GM11168 (cell line): ENCODE measurements at regions not wholly inside any gene's neighbourhood (a gene's known extent, or its start where the extent isn't known, plus 50 kb on each side); places are given as distances from the start of the nearest gene placed in this dataset.

ENCODE experiments used
- in situ Hi-C: fragments of 300-500 bp; cut with MboI; formaldehyde crosslinking; loops from one replicate; pipeline ENCODE4 v1.12.0; 2022; ENCODE audit warnings: low sequenced_read_pairs; ENCODE audit not compliant: unreplicated experiment

DNA sequence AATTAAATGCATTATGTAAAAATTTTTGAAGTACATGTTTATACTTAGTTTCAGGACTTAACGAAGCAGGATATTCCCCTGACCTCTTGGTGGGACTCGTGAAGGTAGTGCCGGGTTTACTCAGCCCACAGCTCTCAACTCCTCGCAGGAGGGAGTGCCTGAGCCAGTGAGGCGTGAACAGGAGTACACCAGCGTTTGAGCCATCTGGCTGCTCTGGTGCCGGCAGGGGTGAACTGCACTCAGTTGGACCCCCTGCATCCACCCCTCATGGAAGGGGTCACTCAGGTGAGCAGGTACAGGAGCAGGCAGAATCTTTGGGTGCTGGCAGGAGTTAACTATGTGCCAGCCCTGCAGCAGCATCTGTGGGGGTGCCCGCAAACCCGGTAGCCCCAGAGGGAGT is 625.1 kb upstream of the PCDH15 start:
- in situ Hi-C loops: no loop called here

- in situ Hi-C loops: no loop called here
These were observed 609.4 kb upstream of the PCDH15 start for GRCh38 chr10:55410415-55410885.

DNA sequence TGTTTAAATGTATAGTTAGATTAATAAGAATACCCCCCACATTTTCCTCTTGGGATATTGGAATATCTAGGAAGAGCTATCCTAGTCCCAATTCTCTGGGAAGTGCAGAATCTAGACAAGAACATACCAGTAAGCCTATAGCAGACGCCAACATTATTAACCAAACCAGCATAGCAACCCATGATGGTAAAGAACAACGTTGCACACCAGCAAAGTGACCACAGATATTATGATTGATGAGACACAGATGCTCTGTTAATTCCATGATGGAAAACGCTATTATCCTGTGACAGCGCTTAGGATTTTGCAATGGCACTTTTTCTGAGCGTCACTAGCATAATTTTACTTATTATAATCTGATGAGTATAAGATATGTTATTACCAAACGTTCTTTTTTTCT is 603.1 kb upstream of the PCDH15 start:
- in situ Hi-C loops: no loop called here

DNA sequence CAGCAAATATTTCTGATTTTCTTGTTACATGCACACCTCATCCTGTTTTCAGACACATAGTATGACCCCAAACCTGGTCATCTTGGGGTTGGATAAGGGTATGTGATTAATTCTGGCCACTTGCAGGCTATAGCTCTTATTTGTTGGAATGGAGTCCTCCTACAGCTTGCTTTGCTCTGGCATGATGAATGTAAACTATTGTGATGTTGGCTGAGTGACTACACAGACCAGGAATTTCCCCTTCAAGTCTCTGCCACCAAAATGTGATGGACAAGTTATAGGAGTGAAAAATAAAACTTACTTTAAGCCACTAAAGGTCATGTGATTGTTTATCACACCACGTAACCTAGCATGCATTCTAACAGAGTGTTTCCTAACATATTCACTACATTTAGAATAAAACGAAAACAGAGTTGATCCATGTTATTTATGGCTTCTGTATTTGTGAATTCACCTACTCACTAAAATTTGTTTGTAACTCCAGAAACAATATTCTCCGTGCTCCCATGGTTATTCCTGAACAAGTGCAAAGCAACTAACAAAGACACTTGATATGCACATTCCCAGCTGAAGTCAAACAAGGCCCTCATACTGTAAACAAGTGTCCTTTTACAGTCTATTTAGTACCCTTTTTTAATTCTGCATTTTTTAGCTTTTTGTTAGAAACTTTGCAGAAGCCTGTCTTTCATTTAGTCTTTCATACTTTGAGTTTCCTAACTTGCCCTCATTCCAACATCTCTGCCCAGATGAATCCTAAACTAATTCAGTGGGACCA is 599.2 kb upstream of the PCDH15 start:
- in situ Hi-C loops: no loop called here

GRCh38 chr10:55398497-55398882 is 597.5 kb upstream of the PCDH15 start:
- in situ Hi-C loops: no loop called here

DNA sequence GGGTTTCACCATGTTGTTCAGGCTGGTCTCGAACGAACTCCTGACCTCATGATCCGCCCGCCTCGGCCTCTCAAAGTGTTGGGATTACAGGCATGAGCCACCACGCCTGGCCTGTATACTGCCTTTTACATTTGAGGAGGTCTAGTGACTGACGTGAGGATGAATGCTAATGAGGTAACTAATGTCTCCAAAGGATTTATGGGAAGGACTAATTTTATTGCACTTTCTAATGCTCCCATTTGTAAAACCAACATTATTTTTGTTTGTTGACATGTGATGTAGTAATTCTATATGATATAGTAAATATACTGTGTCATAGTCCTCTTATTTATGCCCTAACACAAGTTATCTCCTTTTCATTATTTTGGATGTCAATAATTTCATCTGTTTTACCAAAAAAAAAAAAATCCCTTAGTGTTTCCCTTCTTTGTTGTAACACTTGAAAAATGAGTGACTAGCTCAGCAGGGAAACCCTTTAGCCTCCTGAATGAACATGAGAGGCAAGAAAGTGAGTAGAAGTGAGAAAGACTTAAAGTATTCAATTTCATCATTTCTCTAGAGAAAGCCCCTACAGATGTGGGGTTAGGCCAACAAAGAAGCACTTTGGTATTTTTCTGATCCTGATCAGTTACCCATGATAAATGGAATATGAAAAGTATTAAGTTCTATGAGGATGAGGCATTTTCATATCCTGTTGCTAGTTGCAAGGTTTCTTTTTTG is 596.9 kb upstream of the PCDH15 start:
- in situ Hi-C loops: no loop called here

DNA sequence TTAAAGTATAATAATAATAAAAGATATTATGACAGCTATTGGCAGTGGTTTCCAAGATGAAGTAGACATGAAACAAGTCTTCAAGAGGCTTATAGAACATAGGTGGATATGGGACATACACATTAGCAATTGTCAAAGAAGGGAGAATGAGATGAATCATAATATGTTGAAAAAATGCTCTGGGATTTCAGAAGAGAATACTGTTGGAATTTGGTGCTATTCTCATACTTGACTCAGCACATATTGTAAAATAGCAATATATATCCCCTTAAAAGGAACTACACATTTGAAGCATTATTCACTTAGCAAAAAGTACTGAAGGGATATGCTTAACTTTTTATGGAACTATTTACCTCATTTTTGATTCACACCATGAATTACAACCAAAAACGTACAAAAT is 577.2 kb upstream of the PCDH15 start:
- in situ Hi-C loops: no loop called here

- in situ Hi-C loops: no loop called here
These were observed 573.9 kb upstream of the PCDH15 start for GRCh38 chr10:55374917-55375316.

DNA sequence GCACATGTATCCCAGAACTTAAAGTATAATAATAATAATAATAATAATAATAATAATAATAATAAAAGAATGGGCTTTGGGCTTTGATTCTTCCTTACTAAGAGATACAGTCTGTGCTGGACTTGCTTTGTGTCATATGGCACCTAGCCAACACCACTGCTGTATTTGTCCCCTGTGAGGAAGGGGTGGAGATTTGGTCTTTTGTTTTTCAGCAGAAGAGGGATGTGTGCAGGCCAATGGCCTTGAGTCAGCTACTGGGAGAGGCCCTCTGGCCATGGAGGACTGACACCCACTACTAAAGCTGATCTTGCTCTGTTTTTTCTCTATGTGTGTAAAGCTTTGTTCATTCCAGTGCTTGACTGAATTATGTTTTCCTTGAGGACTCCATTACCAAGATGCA is 573.0 kb upstream of the PCDH15 start:
- in situ Hi-C loops: no loop called here

DNA sequence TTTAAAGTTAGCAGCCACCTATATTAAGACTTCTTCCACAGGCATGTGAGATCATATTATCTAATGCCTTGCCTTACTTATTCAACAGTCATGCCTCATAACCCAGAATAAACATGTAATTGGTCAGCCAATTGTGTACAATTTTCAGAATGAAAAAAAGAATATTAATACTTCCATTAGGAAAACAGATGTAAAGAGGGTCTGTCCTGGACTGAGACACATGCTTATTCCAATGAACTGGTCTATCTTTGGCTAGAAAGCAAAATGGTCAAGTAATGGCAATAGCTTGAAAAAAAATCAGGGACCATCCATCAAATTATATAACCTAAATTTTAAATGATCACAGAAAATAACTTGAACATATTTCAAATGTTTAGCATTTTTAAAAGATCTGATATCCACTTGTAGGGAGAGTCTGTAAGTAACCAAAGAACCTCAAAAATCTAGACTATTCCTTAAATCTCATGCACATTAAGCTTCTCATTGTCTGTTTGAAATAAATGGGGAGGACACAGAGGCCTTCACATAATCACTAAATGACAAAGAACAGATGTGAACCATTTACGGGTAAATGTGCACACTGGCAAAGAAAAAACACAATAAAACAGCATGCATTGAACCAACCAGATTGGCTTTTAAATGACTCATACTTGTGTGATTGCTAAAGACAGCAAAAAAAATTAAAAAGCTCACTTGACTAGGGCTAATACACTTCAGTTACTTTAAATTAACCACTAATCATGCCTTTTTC is 568.8 kb upstream of the PCDH15 start:
- in situ Hi-C loops: no loop called here

DNA sequence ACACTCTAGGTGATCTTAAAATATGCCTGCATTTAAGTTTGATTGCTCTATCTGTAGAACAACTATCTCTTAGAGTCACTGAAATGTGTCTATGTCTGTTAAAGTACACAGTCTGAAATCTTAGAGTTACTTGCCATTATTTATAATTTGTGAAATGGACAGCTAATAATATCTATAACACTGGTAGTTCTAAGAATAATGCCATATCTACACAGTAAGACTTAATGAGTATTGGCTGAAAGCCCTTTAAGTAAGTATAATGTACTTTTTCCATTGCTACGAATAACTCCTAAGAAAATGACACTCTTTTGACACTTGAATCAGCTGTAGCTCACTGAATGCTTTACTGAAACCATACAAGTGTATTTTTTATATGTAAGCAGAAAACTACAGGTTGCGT is 567.4 kb upstream of the PCDH15 start:
- in situ Hi-C loops: no loop called here

DNA sequence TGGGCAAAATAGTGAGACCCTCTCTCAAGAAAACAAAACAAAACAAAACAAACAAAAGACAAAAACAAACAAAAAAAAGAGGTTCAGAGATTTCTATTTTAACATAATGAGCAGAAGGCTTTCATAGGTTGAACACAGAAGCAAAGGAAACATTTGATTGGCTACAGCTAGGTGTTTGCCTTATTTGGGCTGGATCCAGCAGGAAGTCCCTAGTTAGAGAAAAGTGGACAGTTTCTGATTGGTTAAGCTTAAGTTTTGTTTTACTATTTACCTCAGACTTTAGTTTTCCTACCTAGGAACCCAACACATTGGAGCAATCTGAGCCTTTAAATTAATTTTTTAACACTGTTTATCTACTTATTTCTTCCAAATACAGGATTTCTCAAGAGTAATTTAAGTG is 566.5 kb upstream of the PCDH15 start:
- in situ Hi-C loops: no loop called here

DNA sequence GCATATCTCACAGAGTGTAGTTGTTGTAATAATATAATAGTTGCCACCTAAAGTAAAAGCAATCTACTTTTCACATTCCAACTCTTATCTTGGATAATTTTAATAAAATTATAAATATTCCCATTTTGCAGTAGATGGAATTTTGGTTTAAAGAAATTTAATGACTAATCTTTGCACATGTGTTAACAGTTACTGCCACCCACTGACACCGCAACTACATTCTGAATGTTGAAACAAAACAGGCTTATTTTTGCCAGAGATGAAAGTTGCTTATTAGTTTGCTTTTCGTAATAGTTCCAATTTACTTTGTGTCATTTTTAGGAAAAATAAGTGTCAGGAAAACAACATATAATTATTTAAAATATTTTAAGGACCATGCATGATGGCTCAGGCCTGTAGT is 557.5 kb upstream of the PCDH15 start:
- in situ Hi-C loops: no loop called here

DNA sequence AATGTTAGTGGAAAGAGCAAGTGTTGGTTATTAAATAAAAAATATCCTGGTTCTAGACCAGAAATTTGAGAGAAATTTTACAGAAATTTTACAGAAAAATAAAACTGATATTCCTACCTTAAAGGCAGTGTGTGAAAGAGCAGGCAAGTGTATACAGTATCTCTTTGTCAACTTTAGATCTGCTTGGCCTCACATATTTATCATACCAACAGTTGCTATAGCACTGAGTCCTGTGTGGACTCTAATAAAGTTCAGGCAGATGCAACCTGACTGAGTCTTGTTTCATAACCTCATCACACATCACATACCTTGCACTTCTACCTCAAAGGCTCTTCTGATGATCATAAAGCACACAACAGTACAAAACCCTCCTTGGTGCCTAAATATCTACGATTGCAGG is 552.4 kb upstream of the PCDH15 start:
- in situ Hi-C loops: no loop called here

DNA sequence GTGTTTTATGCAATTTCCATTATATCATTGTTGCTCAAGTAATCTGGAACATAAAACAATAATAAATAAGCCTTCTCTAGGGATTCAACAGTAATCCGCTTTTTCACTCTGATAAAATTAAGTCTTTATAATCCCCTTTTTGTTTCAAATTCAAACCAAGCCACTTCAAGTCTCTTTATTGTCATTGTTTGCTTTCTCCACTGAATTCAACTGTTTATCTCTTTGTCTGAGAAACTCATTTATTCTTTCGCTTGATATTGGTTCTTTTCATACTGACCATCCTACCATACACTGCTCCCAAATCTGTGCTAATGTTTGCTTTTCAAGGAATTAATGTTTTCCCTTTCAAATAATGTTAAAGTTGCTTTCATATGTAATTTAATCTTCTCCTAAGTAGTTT is 550.4 kb upstream of the PCDH15 start:
- in situ Hi-C loops: no loop called here

- in situ Hi-C loops: no loop called here
These were observed 547.5 kb upstream of the PCDH15 start for GRCh38 chr10:55348534-55348933.

DNA sequence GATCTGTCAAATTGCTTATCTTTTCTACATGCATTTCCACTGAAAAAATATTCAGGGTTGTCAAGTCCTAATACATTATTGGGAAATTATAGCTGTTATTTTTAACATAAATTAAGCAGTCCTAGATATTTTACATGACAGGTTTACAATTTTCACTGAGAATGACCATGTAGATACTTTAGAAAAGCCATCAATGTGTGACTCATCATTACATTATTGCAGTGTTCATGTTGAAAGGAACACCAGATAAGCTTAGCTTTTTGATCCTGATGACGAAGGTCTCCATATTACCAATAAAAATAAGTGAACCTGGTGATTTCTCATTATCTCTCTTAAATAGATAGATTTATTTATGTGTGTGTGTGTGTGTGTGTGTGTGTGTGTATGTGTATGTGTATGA is 529.5 kb upstream of the PCDH15 start:
- in situ Hi-C loops: no loop called here

- in situ Hi-C loops: no loop called here
These were observed 528.8 kb upstream of the PCDH15 start for GRCh38 chr10:55329796-55330195.

DNA sequence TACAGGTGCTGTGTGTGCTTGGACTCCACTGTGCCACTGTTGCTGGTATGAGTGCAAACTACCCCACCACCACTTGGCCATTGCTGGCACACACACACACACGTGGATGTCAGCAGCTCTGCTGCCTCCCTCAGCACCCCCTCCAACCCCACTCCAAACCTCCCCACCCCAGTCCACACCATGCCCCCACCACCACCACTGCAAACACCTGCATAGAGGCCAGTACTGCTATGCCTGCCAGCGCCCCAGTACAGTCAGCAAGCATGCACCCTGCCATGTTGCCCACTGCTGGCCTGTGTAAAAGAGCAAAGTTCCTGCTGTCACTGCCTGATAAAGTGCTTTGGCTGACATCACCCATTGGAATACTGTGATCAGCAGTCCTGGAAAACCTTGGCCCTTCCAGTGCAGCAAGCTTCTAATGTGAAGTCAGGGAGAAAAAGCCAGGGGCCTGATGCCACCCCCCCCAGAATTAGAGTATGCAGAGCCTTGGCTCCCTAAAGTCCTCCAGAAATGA is 519.2 kb upstream of the PCDH15 start:
- in situ Hi-C loops: no loop called here

- in situ Hi-C loops: no loop called here
These were observed 511.0 kb upstream of the PCDH15 start for GRCh38 chr10:55311848-55312635.
